C4-2B (cell line): ENCODE measurements at regions not wholly inside any gene's neighbourhood (a gene's known extent, or its start where the extent isn't known, plus 50 kb on each side); places are given as distances from the start of the nearest gene placed in this dataset.

ENCODE experiments used
- ZFX ChIP-seq: fragments of 450-650 bp; IDR thresholded peaks from 2 replicates; pipeline ENCODE4 v1.6.1; 2017
- TF ChIP-seq, protein P1 (sequence below): fragments of 450-650 bp; conservative IDR thresholded peaks from 2 replicates; pipeline ENCODE4 v1.5.1; 2017; ENCODE audit warnings: mild to moderate bottlenecking

GRCh38 chr6:1003394-1004160, 308.3 kb upstream of the FOXQ1 start:
- TF ChIP-seq, protein P1, sequence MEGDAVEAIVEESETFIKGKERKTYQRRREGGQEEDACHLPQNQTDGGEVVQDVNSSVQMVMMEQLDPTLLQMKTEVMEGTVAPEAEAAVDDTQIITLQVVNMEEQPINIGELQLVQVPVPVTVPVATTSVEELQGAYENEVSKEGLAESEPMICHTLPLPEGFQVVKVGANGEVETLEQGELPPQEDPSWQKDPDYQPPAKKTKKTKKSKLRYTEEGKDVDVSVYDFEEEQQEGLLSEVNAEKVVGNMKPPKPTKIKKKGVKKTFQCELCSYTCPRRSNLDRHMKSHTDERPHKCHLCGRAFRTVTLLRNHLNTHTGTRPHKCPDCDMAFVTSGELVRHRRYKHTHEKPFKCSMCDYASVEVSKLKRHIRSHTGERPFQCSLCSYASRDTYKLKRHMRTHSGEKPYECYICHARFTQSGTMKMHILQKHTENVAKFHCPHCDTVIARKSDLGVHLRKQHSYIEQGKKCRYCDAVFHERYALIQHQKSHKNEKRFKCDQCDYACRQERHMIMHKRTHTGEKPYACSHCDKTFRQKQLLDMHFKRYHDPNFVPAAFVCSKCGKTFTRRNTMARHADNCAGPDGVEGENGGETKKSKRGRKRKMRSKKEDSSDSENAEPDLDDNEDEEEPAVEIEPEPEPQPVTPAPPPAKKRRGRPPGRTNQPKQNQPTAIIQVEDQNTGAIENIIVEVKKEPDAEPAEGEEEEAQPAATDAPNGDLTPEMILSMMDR: no peak
- no peak for TF ChIP-seq ZFX
